Sciatic nerve (tissue), 2 donors: ENCODE measurements at regions not wholly inside any gene's neighbourhood (a gene's known extent, or its start where the extent isn't known, plus 50 kb on each side); places are given as distances from the start of the nearest gene placed in this dataset.
"Not testable (repeated sequence)": the region's sequence is repeated elsewhere in the genome, so short reads cannot be mapped to it uniquely, and the experiment has no call there.

ENCODE experiments used
- ATAC-seq: fragments of 200-7000 bp; cut with Tn5 transposase; one replicate; pipeline ENCODE4 v1.9.1; 2020; ENCODE audit warnings: mild to moderate bottlenecking, moderate library complexity
- DNase-seq: peaks from one replicate; pipeline ENCODE4 v3.0.0-alpha.2; 2020; ENCODE audit warnings: low spot score
- intact Hi-C: fragments of 100-400 bp; cut with DNase I; formaldehyde crosslinking; loops from one replicate; pipeline ENCODE4 v1.14.2; 2022
- donor health status: DM: no; HTN: no; CAD: no.
- donor health status: DM: no; HTN: no; CAD: no.

DNA sequence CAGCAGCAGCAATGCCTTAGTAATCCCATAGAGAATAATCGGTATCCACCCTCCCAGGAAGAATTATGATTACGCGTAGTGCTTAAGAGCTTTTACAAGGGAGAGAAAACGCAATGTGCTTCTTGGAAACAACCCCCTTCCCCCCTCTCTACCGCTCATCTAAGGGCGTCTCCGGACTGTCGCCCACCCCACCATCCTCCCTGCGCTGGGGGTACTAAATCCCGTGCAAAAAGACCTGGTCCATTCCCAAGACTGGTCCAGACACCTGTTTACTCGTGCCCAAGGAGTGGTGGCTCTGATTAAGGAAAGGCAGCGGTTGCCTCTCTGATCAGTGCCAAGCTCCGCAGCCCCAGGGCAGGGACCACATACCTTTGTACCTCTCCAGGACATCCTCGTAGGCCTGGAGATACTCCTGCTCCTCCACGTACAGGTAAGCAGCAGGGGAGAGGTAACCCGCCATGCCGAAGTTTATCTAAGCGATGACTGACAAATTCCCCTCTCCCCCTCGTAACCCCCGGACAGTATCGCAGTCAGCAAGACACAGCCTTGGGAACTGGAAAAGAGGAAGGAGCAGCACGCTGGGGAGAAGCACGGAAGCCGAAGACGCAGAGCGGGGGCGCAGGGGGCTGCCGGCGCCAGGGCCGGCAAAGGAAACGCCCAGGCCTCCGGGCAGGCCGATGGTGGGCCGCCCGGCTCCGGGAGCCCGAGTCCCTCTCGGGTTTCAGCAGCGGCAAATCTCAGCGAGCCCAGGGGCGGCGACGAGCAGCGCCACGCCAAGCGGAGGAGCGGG is 112.0 kb upstream of the BEND6 start:
- DNase-seq: peak; percentile 64
- peak; percentile 33 for ATAC-seq
- intact Hi-C loops: loop anchor here (10.0 kb wide), 1 partner anchor 208 kb away; no protein-coding TSS in a partner anchor

- ATAC-seq (no peak), DNase-seq (no peak)
- intact Hi-C loops: loop anchor here (10.0 kb wide), 1 partner anchor 207 kb away; no protein-coding TSS in a partner anchor
These were observed 113.2 kb upstream of the BEND6 start for GRCh38 chr6:56841751-56842150.

- ATAC-seq: no peak
- DNase-seq: no peak
- intact Hi-C loops: loop anchor here (10.0 kb wide), 1 partner anchor 207 kb away; no protein-coding TSS in a partner anchor
These were observed 113.5 kb upstream of the BEND6 start for GRCh38 chr6:56841381-56841749.

GRCh38 chr6:56840467-56841380 is 114.2 kb upstream of the BEND6 start:
- intact Hi-C loops: loop anchor here (10.0 kb wide), 1 partner anchor 206 kb away; no protein-coding TSS in a partner anchor
- peak; percentile 83 for ATAC-seq
- DNase-seq: no peak

DNA sequence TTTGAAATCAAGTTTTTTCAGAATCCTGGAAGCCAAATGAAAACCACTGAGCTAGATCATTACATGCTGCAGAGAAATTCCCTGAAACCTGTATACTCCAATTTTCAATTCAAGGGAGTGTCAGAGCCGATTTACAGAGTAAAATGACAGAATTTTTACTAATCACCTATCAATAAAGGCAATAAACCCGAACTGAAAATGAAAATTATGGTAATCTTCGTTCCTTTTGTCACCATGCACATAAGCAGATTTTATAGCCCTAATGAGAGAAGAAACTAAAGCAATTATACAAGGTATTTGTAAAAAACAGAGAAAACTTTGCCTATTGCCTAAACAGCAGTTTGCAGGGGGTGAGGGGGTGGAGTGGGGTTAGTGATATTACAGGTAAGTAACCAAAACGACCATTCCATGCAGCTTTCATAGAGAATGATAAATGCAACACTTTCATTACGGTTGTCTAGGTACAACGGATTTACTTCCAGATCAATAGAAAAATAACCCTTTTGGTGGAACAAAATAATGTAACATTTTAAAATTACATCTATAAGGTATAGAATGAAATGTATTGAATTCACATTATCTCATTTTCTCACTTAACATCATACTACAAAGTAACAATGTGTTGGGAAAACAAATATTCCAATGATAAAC is 115.2 kb upstream of the BEND6 start:
- intact Hi-C loops: loop anchor here (10.0 kb wide), 1 partner anchor 205 kb away; no protein-coding TSS in a partner anchor

DNA sequence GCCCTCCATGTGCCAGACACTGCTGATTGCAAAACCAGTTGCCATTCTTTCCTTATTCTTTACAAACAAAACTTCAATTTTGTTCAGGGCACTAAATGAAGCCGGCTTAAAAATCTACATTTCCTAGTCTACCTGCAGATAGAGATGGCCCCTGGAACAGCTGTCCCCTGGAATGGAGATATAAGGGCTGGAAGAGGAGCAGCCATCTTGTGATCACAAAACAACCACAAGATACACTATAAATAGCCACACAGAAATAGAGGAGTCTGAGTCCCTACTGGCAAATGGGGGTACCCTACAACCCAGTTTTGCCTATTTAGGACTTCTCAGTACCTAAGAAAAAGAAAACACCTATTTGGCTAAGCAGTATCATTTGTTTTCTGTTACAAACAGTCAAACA is 115.9 kb upstream of the BEND6 start:
- intact Hi-C loops: no loop called here
- DNase-seq: no peak
- ATAC-seq: no peak

More for the DNA sequence above, 115.2 kb upstream of the BEND6 start:
- ATAC-seq (no peak), DNase-seq (no peak)

GRCh38 chr6:56838016-56838555 is 116.8 kb upstream of the BEND6 start:
- ATAC-seq (no peak), DNase-seq (no peak)
- intact Hi-C loops: no loop called here

DNA sequence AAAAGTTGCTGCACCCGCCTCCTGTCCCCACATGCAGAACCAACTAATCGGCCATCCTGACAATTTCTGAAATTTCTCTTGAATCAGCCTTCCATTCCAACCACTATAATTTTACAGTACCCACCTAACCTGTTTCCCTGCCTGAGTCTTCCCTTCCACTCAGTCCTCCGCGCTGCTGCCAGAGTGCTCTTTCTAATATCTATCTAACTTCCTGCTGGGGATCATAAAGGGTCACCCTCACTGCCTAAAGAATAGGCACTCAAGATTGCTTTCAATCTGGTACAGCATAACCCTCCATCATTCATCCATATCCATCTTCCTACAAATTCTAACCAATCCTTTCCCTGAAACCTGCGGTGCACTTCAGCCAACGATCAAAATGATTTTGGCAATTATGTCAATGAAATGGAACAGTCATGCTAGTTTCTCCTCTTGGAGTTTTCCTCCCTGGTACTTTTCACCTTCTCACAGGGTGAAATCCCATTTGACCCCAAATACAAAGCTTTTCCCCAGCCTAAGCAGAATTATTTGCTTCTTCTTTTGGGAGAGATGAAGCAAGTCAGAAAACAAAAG is 117.5 kb upstream of the BEND6 start:
- intact Hi-C loops: no loop called here
- no peak for DNase-seq

GRCh38 chr6:56835612-56836011 is 119.3 kb upstream of the BEND6 start:
- DNase-seq: no peak
- intact Hi-C loops: no loop called here
- ATAC-seq: peak; percentile 12

More for the DNA sequence above, 117.5 kb upstream of the BEND6 start:
- ATAC-seq: no peak

DNA sequence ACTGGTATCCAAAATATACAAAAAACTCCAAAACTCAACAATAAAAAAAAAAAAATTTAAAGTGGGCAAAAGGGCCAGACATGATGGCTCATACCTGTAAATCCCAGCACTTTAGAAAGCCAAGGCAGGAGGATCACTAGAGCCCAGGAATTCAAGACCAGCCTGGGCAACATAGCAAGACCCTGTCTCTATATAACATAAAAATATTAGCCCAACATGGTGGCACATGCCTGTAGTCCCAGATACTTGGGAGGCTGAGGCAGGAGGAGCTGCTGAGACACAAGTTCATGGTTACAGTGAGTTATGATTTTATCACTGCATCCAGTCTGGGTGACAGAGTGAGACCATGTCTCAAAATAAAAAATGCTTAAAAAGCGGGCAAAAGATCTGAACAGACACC is 121.0 kb upstream of the BEND6 start:
- ATAC-seq (no peak), DNase-seq (no peak)
- intact Hi-C loops: no loop called here

DNA sequence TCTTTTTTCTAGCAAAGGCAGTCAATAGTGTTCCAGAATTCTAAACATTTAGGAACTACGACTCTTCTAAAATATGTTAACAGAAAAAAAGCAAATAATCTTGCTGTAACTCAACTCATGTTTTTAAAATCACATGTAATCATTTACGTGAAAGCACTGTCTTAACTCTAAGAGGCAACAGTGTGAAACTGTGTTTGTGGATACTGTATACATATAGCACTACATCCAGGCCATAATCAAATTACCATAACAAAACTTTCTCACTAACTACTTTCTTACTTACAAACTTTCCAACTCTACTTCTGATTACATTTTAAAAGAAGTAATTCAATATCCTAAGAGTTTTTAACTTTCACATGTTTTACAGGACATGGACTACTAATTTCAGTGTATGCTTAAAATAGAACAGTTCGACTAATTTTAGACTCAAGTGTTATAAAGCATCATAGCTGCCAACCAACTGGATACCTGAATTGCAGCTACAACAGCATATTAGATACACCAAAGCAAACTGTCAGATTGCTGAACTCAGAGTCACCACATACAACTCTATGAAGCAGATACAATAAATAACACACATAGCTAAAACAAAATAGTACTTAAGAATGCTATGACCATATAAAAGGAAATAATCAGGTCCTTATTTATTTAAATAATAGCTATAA is 121.6 kb upstream of the BEND6 start:
- intact Hi-C loops: no loop called here
- DNase-seq (no peak), ATAC-seq (no peak)

DNA sequence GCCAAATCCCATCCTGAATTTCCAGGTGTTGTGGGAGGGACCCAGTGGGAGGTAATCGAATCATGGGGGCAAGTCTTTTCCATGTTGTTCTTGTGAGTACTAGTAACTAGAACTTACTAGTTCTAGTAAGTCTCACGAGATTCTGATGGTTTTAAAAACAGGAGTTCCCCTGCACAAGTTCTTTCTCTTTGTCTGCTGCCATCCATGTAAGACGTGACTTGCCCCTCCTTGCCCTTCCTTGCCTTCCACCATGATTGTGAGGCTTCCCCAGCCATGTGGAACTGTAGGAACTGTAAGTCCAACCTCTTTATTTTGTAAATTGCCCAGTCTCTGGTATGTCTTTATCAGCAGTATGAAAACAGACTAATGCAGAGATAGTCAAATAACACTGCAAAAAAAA is 122.7 kb upstream of the BEND6 start:
- no peak for DNase-seq
- no peak for ATAC-seq
- intact Hi-C loops: no loop called here

GRCh38 chr6:56831334-56831733 is 123.6 kb upstream of the BEND6 start:
- intact Hi-C loops: no loop called here

GRCh38 chr6:56827908-56828649 is 126.8 kb upstream of the BEND6 start:
- ATAC-seq (no peak), DNase-seq (no peak)
- intact Hi-C loops: no loop called here

More at GRCh38 chr6:56831334-56831733, 123.6 kb upstream of the BEND6 start:
- DNase-seq (no peak), ATAC-seq (no peak)

GRCh38 chr6:56824431-56824830 is 130.5 kb upstream of the BEND6 start:
- DNase-seq, ATAC-seq, intact Hi-C loops: not testable (repeated sequence)

GRCh38 chr6:56821005-56821432 is 133.9 kb upstream of the BEND6 start:
- ATAC-seq (no peak), DNase-seq (no peak)
- intact Hi-C loops: no loop called here

- no peak for DNase-seq
- intact Hi-C loops: no loop called here
- ATAC-seq: no peak
These were observed 134.8 kb upstream of the BEND6 start for GRCh38 chr6:56820060-56820459.
